SK-N-SH treated with all-trans-retinoic acid at 6 μM for 48 hours (cell line): ENCODE measurements at regions not wholly inside any gene's neighbourhood (a gene's known extent, or its start where the extent isn't known, plus 50 kb on each side); places are given as distances from the start of the nearest gene placed in this dataset.

Experiments used
- ARNTL ChIP-seq: fragments of 450-650 bp; formaldehyde crosslinking; IDR thresholded peaks from 2 replicates; pipeline ENCODE4 v1.5.0; 2020; ENCODE audit warnings: low read depth, mild to moderate bottlenecking, moderate library complexity, borderline replicate concordance
- CREB5 ChIP-seq: fragments of 250-450 bp; sonication (Bioruptor Pico); IDR thresholded peaks from 2 replicates; pipeline ENCODE4 v1.5.1; 2020; ENCODE audit warnings: low read depth, mild to moderate bottlenecking, moderate library complexity
- CSRNP3 ChIP-seq: fragments of 250-450 bp; sonication (Bioruptor Pico); IDR thresholded peaks from 2 replicates; pipeline ENCODE4 v1.5.1; 2021; ENCODE audit warnings: mild to moderate bottlenecking, moderate library complexity
- ESRRG ChIP-seq: fragments of 250-450 bp; sonication (Bioruptor Pico); IDR thresholded peaks from 2 replicates; pipeline ENCODE4 v1.6.1; 2021; ENCODE audit warnings: mild to moderate bottlenecking
- GLIS3 ChIP-seq: fragments of 250-450 bp; sonication (Bioruptor Pico); IDR thresholded peaks from 2 replicates; pipeline ENCODE4 v1.5.0; 2020; ENCODE audit warnings: mild to moderate bottlenecking, moderate library complexity
- PATZ1 ChIP-seq: fragments of 250-450 bp; sonication (Bioruptor Pico); IDR thresholded peaks from 2 replicates; pipeline ENCODE4 v1.8.0; 2020; ENCODE audit warnings: mild to moderate bottlenecking, moderate library complexity, borderline replicate concordance
- PPARA ChIP-seq: fragments of 250-450 bp; sonication (Bioruptor Pico); IDR thresholded peaks from 2 replicates; pipeline ENCODE4 v1.5.0; 2020; ENCODE audit warnings: mild to moderate bottlenecking, borderline replicate concordance
- RARB ChIP-seq: fragments of 250-450 bp; sonication (Bioruptor Pico); IDR thresholded peaks from 2 replicates; pipeline ENCODE4 v1.8.0; 2021; ENCODE audit warnings: mild to moderate bottlenecking, moderate library complexity
- ZFP30 ChIP-seq: fragments of 450-650 bp; formaldehyde crosslinking; IDR thresholded peaks from 2 replicates; pipeline ENCODE4 v1.5.0; 2022; ENCODE audit warnings: mild to moderate bottlenecking, moderate library complexity
- ZNF8 ChIP-seq: fragments of 450-650 bp; formaldehyde crosslinking; IDR thresholded peaks from 2 replicates; pipeline ENCODE4 v1.5.0; 2020; ENCODE audit warnings: mild to moderate bottlenecking, moderate library complexity

- no peak for TF ChIP-seq ARNTL
- no peak for TF ChIP-seq ZNF8 (CRISPR knock-in tag)
- no peak for TF ChIP-seq ESRRG (CRISPR knock-in tag)
- no peak for TF ChIP-seq RARB
- no peak for TF ChIP-seq GLIS3
- no peak for TF ChIP-seq ZFP30 (CRISPR knock-in tag)
- no peak for TF ChIP-seq CREB5 (CRISPR knock-in tag)
- TF ChIP-seq PPARA = no peak
- TF ChIP-seq PATZ1 = no peak
- no peak for TF ChIP-seq CSRNP3 (CRISPR knock-in tag)
Observed at GRCh38 chr4:30537456-30537855, 182.7 kb upstream of the PCDH7 start.
